HG03025 (cell line): ENCODE measurements at regions not wholly inside any gene's neighbourhood (a gene's known extent, or its start where the extent isn't known, plus 50 kb on each side); places are given as distances from the start of the nearest gene placed in this dataset.

Source experiments
- ATAC-seq: cut with Tn5 transposase; IDR thresholded peaks from one replicate; pipeline ENCODE4 v1.9.1; 2021; ENCODE audit warnings: mild to moderate bottlenecking, moderate library complexity; ENCODE audit not compliant: unreplicated experiment, low FRiP score

- no peak for ATAC-seq
These were observed 156.1 kb upstream of the PTPRK start for GRCh38 chr6:128676456-128676855.

- ATAC-seq = no peak
These were observed 151.6 kb upstream of the PTPRK start for GRCh38 chr6:128672023-128672422.

DNA sequence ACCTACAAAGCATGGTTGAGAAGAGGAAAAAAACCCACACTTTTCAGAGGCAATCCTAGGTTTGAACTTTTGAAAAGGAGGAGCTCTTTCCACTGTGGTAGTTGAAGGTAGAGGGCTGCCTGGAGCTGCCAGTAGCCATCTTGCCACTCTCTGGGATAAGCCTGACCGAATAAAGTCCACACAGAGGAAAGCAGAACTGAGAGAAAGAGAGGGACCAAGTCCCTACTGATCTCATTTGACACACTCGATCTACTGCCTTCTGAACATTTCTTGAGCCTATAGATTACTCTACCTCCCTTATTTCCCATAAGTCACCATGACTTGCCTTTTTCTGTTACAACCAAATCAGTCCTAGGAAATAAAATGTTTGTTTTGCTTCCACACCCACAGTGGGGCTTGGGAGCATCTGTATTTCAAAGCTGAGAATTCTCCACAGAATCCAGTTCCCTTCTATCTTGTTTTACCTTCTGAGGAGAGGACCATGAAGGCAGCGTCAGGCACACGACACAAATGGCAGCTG, 147.0 kb upstream of the PTPRK start:
- no peak for ATAC-seq

DNA sequence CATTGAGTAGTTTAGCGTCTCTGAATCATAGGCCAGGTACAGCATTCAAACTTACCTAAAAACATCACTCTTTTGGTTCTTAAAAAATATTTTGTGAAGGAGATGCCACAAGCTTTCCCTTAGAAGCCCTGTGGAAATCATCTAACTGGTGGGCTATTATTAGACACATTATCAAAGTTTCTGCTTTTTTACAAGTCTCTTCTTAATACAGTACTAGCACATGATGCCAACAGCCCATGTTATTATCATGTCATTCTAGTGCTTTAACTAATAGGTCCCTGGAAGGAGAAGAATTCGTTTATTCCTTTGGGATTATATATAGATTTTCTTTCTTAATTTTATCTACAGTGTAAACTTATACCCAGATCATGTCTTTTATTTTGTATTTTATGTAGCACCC, 146.0 kb upstream of the PTPRK start:
- ATAC-seq = no peak

DNA sequence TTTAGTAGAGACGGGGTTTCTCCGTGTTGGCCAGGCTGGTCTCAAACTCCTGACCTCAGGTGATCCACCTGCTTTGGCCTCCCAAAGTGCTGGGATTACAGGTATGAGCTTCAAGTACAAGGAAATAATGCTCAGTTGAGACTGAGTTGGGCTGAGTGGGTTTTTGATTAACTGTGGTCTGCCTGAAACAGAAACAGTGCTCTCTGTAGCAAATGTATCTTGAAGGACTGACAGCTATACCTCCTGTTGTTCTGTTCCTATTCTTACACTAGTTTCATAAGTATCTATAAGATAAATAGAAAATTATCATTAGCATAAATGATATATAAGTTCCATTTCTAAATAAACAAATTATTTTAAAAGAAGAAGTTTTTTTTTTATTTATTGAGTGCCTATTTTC, 142.8 kb upstream of the PTPRK start:
- ATAC-seq = peak; percentile 77

- ATAC-seq = no peak
These were observed 139.7 kb upstream of the PTPRK start for GRCh38 chr6:128659878-128660622.

DNA sequence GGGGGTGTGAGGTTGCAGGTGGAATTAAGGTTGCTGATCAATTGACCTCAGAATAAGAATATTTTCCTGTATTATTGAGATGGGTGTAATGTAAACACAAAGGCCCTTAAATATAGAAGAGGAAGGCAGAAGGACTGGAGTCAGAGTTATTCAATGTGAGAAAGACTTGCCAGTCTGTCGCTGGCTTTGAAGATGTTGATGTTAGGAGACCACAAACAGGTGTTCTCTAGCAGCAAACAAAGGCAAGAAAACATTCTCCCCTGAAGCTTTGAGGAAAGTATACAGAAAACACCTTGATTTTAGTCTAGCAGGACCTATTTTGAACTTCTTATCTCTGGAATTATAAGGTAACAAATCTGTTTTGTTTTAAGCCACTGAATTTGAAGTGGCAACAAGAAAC, 138.9 kb upstream of the PTPRK start:
- ATAC-seq = no peak

DNA sequence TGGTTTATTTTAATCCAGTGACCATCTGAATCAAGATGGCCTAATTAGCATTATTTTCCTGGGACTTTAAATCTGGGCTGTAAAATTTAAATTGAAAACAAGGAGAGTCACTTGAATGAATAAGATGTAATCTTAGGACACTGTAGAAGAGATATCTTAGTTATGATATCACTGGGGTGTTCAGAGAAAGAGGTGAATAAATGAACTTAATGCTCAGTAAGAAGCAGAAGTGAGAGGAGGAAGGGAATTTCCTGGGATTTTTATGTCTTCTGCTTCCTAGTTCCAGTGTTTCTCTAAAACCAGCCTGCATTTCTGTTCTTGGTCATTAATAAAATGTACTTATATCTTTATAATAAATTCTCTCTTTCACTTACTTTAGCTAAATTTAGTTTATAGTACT, 136.8 kb upstream of the PTPRK start:
- ATAC-seq = no peak

GRCh38 chr6:128655978-128656498, 135.6 kb upstream of the PTPRK start:
- ATAC-seq = peak; percentile 63

GRCh38 chr6:128648022-128648598, 127.7 kb upstream of the PTPRK start:
- ATAC-seq = no peak

DNA sequence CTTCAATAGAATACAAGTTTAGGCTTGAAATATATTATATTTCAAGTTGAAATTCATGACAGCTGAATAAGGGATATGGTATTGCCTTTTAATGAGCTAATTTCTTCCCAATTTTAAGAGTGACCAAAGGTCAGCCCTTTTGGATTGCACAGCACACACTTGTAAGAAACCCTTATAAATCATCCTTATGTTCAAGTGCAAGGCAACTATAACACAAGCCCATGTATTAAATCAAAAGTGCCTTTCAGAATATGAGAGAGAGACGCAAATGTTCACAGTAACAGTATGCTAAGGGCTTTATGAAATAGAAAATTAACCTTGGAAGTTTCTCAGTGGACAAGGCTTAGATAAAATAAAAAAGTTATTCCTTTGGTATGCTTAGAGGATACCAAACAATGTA, 121.7 kb upstream of the PTPRK start:
- ATAC-seq = no peak

DNA sequence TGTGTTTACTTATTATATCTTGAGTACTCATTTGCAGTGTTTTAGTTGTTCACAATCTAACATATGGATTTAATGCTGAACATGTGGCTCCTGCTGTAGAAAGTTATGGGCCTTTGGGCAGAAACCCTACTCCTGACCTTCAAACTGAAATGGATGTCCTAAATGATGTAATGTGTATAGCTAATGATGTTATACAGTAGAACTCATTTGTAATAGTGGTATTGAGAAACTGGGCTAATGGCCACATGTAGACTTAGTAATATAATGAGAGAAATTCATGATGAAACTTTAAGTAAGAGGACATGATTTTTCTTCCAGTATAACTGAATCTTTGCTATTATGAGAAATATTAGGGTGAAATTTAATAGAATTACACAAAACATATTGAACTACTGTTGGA, 121.3 kb upstream of the PTPRK start:
- no peak for ATAC-seq

DNA sequence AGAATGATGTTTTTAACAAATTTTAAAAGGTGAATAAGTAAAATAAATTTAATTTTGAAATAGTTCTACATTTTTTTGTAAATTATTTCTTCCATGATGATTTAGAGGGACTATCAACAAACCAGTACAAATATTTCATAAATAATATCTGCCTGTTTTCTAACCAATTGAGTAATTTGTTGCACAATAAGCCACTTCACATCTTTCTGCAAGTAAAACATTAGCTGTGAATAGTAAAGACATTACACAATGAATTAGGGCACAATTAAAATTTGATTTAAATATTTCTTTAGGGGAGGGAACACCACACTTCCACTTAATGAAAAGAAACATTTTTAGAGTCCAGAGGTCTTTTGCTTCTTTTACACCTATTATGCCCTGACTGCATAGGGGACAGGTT, 118.4 kb upstream of the PTPRK start:
- no peak for ATAC-seq

- no peak for ATAC-seq
These were observed 114.8 kb upstream of the PTPRK start for GRCh38 chr6:128635219-128635618.

DNA sequence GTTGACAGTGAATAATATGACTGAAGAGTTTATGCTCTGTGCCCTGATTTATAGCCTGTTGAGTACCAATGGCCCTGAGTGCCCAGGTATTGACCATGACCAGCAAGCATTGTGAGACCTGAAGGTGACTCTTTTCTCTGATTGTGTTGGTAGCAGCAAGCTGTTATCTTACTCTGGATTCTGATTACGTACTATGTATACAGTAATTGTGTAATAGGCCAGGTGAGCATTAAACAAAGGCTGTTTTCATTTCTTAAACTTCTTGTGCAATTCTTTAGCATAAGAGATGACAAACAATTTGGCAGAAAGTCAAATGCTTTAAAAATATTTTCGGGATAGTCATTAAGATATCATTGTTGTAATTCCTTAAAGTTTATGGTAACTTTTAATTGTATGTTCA, 111.7 kb upstream of the PTPRK start:
- ATAC-seq = no peak

DNA sequence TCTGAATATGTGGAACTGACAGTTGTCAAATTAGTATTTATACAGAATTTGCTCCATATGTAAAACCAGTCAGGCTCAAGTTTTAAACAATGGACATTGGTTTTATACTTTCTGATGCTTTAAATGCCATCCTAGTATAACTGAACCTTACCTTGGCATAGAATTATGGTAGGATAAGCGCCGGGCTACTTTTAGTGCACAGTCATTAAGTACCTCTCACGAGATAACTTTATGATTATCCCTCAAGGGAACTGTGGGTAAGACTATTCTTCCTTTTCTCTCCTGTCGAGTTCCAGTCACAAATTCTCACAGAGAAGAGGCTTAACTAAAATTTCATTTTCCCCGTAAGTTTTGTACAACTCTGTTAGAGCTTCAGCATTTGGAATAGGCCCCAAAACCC, 110.6 kb upstream of the PTPRK start:
- no peak for ATAC-seq

DNA sequence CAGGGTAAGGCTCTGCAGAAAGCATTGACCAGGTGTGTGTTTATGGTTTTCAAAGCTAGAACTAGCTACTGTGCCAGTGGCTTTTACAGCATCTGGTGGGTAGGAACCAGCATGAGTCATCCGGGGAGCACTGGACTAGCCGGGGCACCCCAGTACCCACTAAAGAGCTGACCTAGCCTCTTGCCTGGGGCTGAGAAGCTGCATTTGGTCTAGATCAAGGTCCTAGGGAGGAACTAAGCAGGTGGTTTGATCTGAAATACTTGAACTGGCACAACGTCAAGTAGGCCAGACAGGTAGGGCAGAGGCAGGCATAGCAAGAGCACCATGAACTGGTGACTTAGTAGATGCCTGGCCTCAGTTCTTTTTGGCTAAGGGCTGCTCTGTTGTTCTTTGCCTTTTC, 109.8 kb upstream of the PTPRK start:
- no peak for ATAC-seq

GRCh38 chr6:128617285-128617684, 96.9 kb upstream of the PTPRK start:
- no peak for ATAC-seq

- no peak for ATAC-seq
These were observed 95.9 kb upstream of the PTPRK start for GRCh38 chr6:128616342-128616741.

- peak; percentile 47 for ATAC-seq
These were observed 86.2 kb upstream of the PTPRK start for GRCh38 chr6:128606611-128607010.

- no peak for ATAC-seq
These were observed 85.6 kb upstream of the PTPRK start for GRCh38 chr6:128605961-128606360.

DNA sequence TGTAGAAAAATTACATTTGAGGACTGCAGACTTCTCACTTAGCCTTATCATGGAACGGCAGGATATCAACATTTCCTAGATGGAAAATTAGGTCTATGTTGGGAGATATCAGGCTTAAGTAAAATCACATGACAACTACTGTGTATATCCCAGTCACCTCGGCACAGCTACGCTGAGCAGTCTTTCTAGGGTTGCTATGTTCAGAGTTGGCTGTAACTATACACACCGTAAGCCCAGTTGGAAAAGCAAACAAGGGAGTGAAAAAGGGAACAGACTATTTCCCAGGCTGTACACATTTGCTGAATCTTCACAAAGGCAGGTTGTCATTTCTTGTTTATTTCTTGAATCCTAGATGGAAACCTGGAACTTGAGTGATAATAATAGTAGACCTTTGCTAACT, 80.7 kb upstream of the PTPRK start:
- ATAC-seq = no peak
